Smooth muscle cell of the brain vasculature (primary cell): ENCODE measurements at regions not wholly inside any gene's neighbourhood (a gene's known extent, or its start where the extent isn't known, plus 50 kb on each side); places are given as distances from the start of the nearest gene placed in this dataset.

Source experiments
- DNase-seq: peaks from one replicate; pipeline ENCODE4 v3.0.0-alpha.2; 2012; ENCODE audit warnings: low read depth, low spot score

- no peak for DNase-seq
Observed at GRCh38 chr7:85673876-85674275, 487.0 kb upstream of the SEMA3D start.

DNA sequence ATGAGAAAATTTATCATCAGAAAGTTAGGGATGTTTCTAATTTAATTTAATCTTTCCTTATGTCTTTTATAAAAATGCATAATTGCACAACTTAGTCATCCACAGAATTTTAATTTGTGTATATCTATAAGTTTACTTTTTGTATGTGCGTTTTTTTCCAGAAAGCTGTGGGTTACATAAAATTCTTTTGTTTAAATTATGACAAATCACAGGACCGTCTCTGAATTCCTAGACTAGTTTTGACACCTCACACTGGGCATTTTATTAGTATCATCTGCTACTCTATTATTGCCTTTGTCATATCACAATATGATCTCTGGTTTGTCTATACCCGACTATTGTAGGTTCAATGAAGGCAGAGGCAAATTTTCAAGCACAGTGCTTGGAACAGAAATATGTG, 482.4 kb upstream of the SEMA3D start:
- no peak for DNase-seq

GRCh38 chr7:85664341-85664740, 477.5 kb upstream of the SEMA3D start:
- no peak for DNase-seq

GRCh38 chr7:85659364-85659763, 472.5 kb upstream of the SEMA3D start:
- DNase-seq, result no peak

GRCh38 chr7:85655252-85655651, 468.4 kb upstream of the SEMA3D start:
- no peak for DNase-seq

DNA sequence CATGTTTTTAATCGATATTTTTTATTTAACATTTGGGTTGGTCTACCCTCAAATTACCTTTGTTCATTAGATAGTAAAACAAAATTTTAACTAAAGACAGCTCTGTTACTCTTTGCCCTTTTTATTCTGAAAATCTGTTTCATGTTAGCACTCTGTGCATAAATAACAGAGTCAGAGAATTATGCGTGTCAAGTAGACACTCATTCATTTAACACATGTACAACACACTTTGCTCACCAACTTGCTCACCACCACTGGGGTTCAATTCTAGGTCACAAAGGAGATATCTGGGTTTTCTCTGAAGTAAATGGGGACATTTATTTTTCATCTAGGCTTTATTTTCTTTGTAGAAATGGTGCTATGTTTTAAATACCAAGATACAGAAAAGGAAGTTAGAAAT, 457.4 kb upstream of the SEMA3D start:
- DNase-seq, result no peak

DNA sequence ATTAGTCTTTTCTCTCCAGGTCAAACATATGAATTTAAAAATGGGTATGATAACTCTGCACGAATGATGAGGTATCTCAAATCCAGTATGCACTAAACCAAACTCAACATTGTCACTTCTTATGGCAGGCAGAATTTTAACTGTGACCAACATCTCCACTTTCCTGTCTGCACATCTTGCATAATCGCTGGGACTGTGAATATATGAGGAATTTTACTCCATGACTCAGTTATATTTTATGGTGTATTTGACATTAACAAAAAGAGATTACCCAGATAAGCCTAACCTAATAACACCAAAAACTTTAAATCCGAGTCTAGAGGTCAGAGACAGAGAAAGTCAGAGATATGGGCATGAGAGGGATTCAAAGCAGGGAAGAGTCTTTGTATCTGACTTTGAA, 454.5 kb upstream of the SEMA3D start:
- DNase-seq, result no peak

GRCh38 chr7:85638394-85638793, 451.5 kb upstream of the SEMA3D start:
- no peak for DNase-seq

GRCh38 chr7:85634951-85635350, 448.1 kb upstream of the SEMA3D start:
- DNase-seq, result no peak

DNA sequence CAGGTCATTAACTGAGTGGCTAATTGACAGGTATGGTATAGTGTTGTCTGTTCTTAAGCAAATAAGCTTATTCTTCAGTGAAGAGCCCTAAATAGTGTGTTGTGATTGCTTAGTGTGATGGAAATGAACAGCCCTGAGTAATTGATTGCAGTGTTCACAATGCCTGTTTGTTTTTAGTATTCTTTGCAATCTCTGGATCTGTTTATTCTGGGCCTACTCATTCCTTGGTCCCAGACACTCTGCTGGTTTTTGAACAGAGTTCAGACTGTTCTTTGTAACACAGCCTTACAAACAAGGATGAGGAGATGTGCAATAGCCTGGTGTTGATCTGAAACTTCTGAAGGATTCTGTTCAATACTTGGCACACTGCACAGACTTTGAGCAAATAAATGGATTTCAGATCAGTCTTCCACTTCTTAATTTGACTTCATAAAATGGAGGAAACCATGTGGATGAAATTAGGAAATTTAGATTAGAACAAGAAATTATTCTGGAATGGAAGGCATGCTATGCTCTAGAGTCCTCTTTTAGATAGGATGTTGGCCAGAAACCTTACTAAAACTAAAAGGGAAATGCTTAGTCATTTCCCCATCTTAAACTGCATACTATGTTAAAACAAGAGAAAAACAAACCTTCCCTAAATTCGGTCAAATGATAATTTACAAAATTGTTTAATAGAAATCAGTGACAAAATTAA, 444.2 kb upstream of the SEMA3D start:
- no peak for DNase-seq

- DNase-seq, result no peak
Observed at GRCh38 chr7:85627791-85628586, 441.1 kb upstream of the SEMA3D start.

- no peak for DNase-seq
Observed at GRCh38 chr7:85622059-85622458, 435.2 kb upstream of the SEMA3D start.

- no peak for DNase-seq
Observed at GRCh38 chr7:85620936-85621685, 434.3 kb upstream of the SEMA3D start.

GRCh38 chr7:85619236-85619635, 432.4 kb upstream of the SEMA3D start:
- no peak for DNase-seq

- DNase-seq, result no peak
Observed at GRCh38 chr7:85614684-85615083, 427.8 kb upstream of the SEMA3D start.

- no peak for DNase-seq
Observed at GRCh38 chr7:85612514-85612913, 425.7 kb upstream of the SEMA3D start.

DNA sequence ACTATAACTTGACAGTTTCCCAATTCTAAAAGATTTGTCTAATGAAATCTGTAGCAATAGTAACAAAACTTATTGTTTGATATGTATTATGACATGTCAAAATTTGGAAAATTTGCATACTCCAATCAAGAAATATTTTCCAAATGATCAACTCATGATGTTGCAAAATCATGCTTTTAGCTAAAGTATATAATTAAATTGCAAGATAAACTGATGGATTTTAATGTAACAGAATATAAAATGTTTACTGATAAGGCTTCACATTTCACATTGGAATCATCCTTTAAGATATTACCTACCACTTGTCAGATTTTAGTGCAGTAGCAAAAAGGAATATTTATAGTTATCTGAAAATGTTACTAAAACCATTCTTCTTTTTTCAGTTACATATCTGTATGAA, 421.9 kb upstream of the SEMA3D start:
- no peak for DNase-seq

DNA sequence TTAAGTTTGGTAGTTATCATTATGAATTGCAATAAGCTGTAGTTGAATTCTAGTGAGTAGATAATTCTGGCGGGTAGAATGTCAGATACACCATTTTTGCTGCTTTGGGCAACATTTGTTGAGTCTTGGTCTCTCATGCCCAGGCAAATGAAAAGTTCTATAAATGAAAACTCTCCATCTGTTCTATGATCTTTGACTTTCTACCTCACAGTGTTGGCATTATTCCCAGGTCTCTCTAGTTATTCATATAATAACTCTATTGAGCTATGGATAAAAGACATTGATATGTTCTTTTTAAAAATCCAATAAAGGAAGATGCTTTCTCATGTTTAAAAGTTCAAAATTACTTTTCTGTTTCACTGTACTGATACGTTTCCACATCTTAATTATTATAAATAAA, 415.3 kb upstream of the SEMA3D start:
- DNase-seq, result no peak

DNA sequence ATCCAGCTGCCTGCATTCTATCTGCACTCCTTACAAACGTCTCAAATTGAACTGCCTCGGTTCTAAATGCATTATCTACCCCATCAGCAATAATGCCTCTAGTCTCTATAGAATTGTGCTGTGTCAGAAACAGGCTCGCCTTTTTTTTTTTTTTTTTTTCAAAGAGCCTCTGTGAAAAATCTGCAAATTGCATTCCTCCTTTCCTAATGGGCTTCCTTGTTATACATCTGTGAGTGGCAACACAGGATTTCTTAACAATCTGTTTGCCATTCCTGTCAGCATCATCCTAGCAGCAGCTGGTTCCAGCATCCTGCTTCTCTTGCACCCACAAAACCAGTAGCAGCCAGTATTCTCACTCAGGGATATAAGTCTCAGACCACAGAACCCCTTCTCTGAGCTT, 413.5 kb upstream of the SEMA3D start:
- no peak for DNase-seq

- no peak for DNase-seq
Observed at GRCh38 chr7:85596827-85597226, 410.0 kb upstream of the SEMA3D start.

GRCh38 chr7:85595750-85596178, 408.9 kb upstream of the SEMA3D start:
- DNase-seq, result no peak

- DNase-seq, result no peak
Observed at GRCh38 chr7:85593355-85593754, 406.5 kb upstream of the SEMA3D start.

DNA sequence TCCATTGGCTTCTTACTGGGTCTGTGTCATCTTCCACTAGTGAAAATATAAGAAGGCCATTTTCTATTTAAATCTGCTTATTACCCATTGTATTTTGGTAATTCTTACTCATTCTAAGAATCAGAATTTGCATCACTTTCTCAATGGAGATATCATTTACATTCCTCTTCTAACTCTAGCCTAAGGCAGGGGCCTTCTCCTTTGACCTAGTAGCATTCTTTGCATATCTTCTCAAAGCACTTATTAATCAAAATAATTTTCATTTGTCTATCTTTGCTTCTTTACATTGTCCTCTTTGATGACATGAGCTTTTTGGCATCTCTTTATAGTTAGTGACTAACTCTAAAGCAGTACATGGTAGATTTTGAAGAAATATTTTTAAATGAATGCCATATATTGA, 400.9 kb upstream of the SEMA3D start:
- no peak for DNase-seq
